Smooth muscle cell (in vitro differentiated cells): ENCODE measurements at regions not wholly inside any gene's neighbourhood (a gene's known extent, or its start where the extent isn't known, plus 50 kb on each side); places are given as distances from the start of the nearest gene placed in this dataset. TPM values are rescaled to one million over a fixed set of nuclear protein-coding genes. Genes with fewer than 3 reads are reported as not detected.
A peak's percentile ranks its signal among the peaks of the same experiment; 100 is the strongest.

Experiments
- DNase-seq: peaks from one replicate; lab custom pipeline; 2025; ENCODE audit not compliant: unreplicated experiment; lab: John Stamatoyannopoulos, UW
- H2AFZ ChIP-seq: fragments of 200-600 bp; sonication (generic); 2 replicates; pipeline ENCODE4 v1.6.0; 2016; ENCODE audit warnings: antibody characterized with exemption, low read depth, mild to moderate bottlenecking
- H3F3A ChIP-seq: fragments of 200-600 bp; sonication (generic); 2 replicates; pipeline ENCODE4 v1.6.0; 2017; ENCODE audit warnings: antibody characterized with exemption, low read depth
- H3K27ac ChIP-seq: fragments of 200-600 bp; sonication (generic); 2 replicates; pipeline ENCODE4 v1.5.1; 2016; ENCODE audit warnings: low read depth, mild to moderate bottlenecking
- H3K27me3 ChIP-seq: fragments of 200-600 bp; sonication (generic); 2 replicates; pipeline ENCODE4 v1.6.1; 2016; ENCODE audit warnings: low read depth, mild to moderate bottlenecking
- H3K36me3 ChIP-seq: fragments of 200-600 bp; sonication (generic); 2 replicates; pipeline ENCODE4 v1.5.1; 2016; ENCODE audit warnings: low read depth
- H3K4me1 ChIP-seq: fragments of 200-600 bp; sonication (generic); 2 replicates; pipeline ENCODE4 v1.5.1; 2016; ENCODE audit warnings: low read depth
- H3K4me2 ChIP-seq: fragments of 200-600 bp; sonication (generic); 2 replicates; pipeline ENCODE4 v1.6.0; 2016; ENCODE audit warnings: mild to moderate bottlenecking
- H3K4me3 ChIP-seq: fragments of 200-600 bp; sonication (generic); 2 replicates; pipeline ENCODE4 v1.5.1; 2016; ENCODE audit warnings: mild to moderate bottlenecking
- H3K79me2 ChIP-seq: fragments of 200-600 bp; sonication (generic); 2 replicates; pipeline ENCODE4 v1.6.0; 2016; ENCODE audit warnings: low read depth, mild to moderate bottlenecking
- H3K9ac ChIP-seq: fragments of 200-600 bp; sonication (generic); 2 replicates; pipeline ENCODE4 v1.6.0; 2016; ENCODE audit warnings: low read depth
- H3K9me3 ChIP-seq: fragments of 200-600 bp; sonication (generic); replicated peaks from 2 replicates; pipeline ENCODE4 v1.5.1; 2016; ENCODE audit warnings: low read depth
- H4K20me1 ChIP-seq: fragments of 200-600 bp; sonication (generic); 2 replicates; pipeline ENCODE4 v1.6.0; 2016; ENCODE audit warnings: low read depth
- WGBS: methylation state at CpG from one replicate; pipeline ENCODE4 v1.1.7; 2016; ENCODE audit warnings: low lambda C conversion rate; 5-methylcytosine and 5-hydroxymethylcytosine counted together
- small RNA-seq: library from RNA; depleted of rRNA; stranded (forward); fragments of <200 nt; gene quantifications from one replicate; pipeline ENCODE3, GENCODE V24; 2014
- TF ChIP-seq, protein P1 (sequence below): fragments of 200-600 bp; sonication (generic); IDR thresholded peaks from 2 replicates; pipeline ENCODE4 v1.5.1; 2017; ENCODE audit warnings: borderline replicate concordance, mild to moderate bottlenecking, antibody characterized with exemption; ENCODE audit not compliant: insufficient read depth, poor library complexity, severe bottlenecking

DNA sequence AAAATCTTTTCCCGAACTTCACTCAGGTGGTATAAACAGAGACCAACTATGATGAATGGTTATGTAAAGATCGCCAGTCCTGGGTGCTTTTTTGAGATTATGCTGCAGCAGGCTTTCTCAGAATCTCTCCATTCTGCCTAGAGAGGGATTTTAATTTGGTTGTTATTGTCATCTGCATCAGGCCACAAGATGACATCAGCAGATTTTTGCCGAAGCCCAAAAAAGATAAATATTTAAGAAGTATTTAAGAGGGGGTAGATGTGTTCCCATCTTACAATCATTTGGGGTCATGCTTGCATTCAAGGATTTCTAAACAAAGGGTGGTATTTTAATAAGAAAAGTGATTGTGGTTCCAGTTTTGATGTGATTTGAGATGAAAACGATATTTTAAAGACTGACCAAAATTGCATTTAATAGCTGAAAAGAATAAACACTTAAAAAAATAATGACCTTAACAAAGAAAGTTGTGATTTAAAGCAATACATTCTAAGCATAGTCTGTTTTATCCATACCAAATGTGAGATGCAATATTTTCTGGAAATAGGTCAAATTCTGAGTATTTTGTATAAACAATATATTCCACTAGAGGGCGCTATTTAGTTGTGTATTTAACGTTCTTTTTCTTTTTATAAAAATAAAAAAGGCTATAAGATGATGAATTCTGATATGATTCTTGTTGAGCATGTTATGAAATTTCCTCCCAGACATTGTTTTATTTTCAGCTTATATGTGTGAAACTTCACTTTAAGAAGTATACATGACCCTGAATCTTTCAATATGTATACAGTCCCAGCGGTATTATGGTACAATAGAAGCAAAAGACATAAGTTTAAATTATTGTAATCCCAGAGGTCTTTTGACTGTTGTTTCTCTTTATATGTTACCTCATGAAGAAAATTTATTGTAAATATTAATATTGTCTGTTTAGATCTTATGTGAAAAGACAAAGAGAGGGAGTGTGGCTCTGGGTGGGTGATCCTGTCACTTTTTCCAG, 51.0 kb upstream of the ZFP64 start:
- no peaks in the 10 kb centered on the region for H3F3A ChIP-seq
- H3K4me1 ChIP-seq, result no peaks in the 10 kb centered on the region
- H3K9me3 ChIP-seq, result no peaks in the 10 kb centered on the region
- no peaks in the 10 kb centered on the region for H4K20me1 ChIP-seq
- no peaks in the 10 kb centered on the region for H3K27me3 ChIP-seq
- no peak overlapping the region for H3K27ac ChIP-seq
- no peaks in the 10 kb centered on the region for H3K79me2 ChIP-seq
- TF ChIP-seq, protein P1, sequence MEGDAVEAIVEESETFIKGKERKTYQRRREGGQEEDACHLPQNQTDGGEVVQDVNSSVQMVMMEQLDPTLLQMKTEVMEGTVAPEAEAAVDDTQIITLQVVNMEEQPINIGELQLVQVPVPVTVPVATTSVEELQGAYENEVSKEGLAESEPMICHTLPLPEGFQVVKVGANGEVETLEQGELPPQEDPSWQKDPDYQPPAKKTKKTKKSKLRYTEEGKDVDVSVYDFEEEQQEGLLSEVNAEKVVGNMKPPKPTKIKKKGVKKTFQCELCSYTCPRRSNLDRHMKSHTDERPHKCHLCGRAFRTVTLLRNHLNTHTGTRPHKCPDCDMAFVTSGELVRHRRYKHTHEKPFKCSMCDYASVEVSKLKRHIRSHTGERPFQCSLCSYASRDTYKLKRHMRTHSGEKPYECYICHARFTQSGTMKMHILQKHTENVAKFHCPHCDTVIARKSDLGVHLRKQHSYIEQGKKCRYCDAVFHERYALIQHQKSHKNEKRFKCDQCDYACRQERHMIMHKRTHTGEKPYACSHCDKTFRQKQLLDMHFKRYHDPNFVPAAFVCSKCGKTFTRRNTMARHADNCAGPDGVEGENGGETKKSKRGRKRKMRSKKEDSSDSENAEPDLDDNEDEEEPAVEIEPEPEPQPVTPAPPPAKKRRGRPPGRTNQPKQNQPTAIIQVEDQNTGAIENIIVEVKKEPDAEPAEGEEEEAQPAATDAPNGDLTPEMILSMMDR, result peak; percentile 80
- 58% methylated on average over 7 of the region's 7 CpGs for WGBS
- no peak for DNase-seq
- no peak overlapping the region for H2AFZ ChIP-seq
- no peak overlapping the region for H3K4me3 ChIP-seq
- no peak overlapping the region for H3K4me2 ChIP-seq
- H3K9ac ChIP-seq, result no peak overlapping the region
- no peaks in the 10 kb centered on the region for H3K36me3 ChIP-seq

Small RNA genes lying in the stretch of these regions (small RNA-seq; reads per million reads assigned to genes)
- gene RF02271 (not detected), gene RPL36P1 (not detected)
